H1 (cell line): ENCODE measurements at regions not wholly inside any gene's neighbourhood (a gene's known extent, or its start where the extent isn't known, plus 50 kb on each side); places are given as distances from the start of the nearest gene placed in this dataset.

Experiments
- ATF2 ChIP-seq: IDR thresholded peaks from 2 replicates; pipeline ENCODE4 v1.6.1; 2012; ENCODE audit warnings: low read length, inconsistent platforms
- ATF3 ChIP-seq: IDR thresholded peaks from 2 replicates; pipeline ENCODE4 v1.6.1; 2011; ENCODE audit warnings: low read depth, mild to moderate bottlenecking, low read length; ENCODE audit not compliant: insufficient read depth
- CTCF ChIP-seq, 3 experiments: IDR thresholded peaks; 1 replicate in 2 of 3; 2 replicates in 1 of 3; pipeline versions ENCODE4 v1.5.1 to v1.6.1; 2011; ENCODE audit warnings: low read length in 3 of 3, mild to moderate bottlenecking in 3 of 3, inconsistent platforms in 2 of 3, low read depth in 1 of 3, moderate library complexity in 1 of 3; ENCODE audit not compliant: insufficient read depth in 1 of 3; ENCODE audit errors: control extremely low read depth in 1 of 3
- EP300 ChIP-seq, 2 experiments: IDR thresholded peaks; 1 replicate in 1 of 2; 2 replicates in 1 of 2; pipeline ENCODE4 v1.6.1; 2011 to 2012; ENCODE audit warnings: low read depth in 2 of 2, low read length in 2 of 2, mild to moderate bottlenecking in 2 of 2, borderline replicate concordance in 1 of 2, inconsistent platforms in 1 of 2, moderate library complexity in 1 of 2
- GABPA ChIP-seq: IDR thresholded peaks from 2 replicates; pipeline ENCODE4 v1.6.1; 2011; ENCODE audit warnings: mild to moderate bottlenecking, low read length, moderate library complexity, borderline replicate concordance; ENCODE audit not compliant: insufficient read depth
- MAFK ChIP-seq: IDR thresholded peaks from 2 replicates; pipeline ENCODE4 v1.6.1; 2012; ENCODE audit warnings: low read depth, mild to moderate bottlenecking, improper control_type of control experiment, low read length
- POLR2A ChIP-seq, 2 experiments: IDR thresholded peaks; 1 replicate in 1 of 2; 2 replicates in 1 of 2; pipeline ENCODE4 v1.6.1; 2011; ENCODE audit warnings: low read depth in 2 of 2, low read length in 2 of 2, mild to moderate bottlenecking in 2 of 2; ENCODE audit errors: control extremely low read depth in 1 of 2
- POU5F1 ChIP-seq: IDR thresholded peaks from 2 replicates; pipeline ENCODE4 v1.6.1; 2011; ENCODE audit warnings: low read depth, mild to moderate bottlenecking, low read length, moderate library complexity
- RXRA ChIP-seq: IDR thresholded peaks from 2 replicates; pipeline ENCODE4 v1.6.1; 2011; ENCODE audit warnings: low read depth, mild to moderate bottlenecking, low read length, moderate library complexity; ENCODE audit not compliant: insufficient read depth
- SP1 ChIP-seq: IDR thresholded peaks from 2 replicates; pipeline ENCODE4 v1.6.1; 2011; ENCODE audit warnings: low read depth, low read length
- SUZ12 ChIP-seq: fragments of 200-600 bp; sonication (generic); IDR thresholded peaks from 2 replicates; pipeline ENCODE4 v1.6.1; 2012; ENCODE audit warnings: mild to moderate bottlenecking, inconsistent platforms, low read length, moderate library complexity, mixed read lengths
- TAF7 ChIP-seq: optimal IDR thresholded peaks from 2 replicates; pipeline ENCODE3; 2011; ENCODE audit warnings: low read depth, mild to moderate bottlenecking, inconsistent platforms, low read length, moderate library complexity, borderline replicate concordance
- TBP ChIP-seq: IDR thresholded peaks from 2 replicates; pipeline ENCODE4 v1.6.1; 2011; ENCODE audit warnings: low read depth, low read length, improper control_type of control experiment

GRCh38 chr9:87830446-87830845 is 52.2 kb upstream of the SPATA31E1 start:
- no peak for TF ChIP-seq POLR2A (IDR thresholded peaks at IDR 0.05; ENCODE audit: control extremely low read depth in 1 of 2, low read depth in 2 of 2, low read length in 2 of 2)
- no peak for TF ChIP-seq TBP
- no peak for TF ChIP-seq CTCF (IDR thresholded peaks at IDR 0.05; ENCODE audit: control extremely low read depth in 1 of 3, insufficient read depth in 1 of 3, low read depth in 1 of 3, low read length in 3 of 3)
- TF ChIP-seq EP300 (IDR thresholded peaks at IDR 0.05; ENCODE audit: borderline replicate concordance in 1 of 2, low read depth in 2 of 2, low read length in 2 of 2) = no peak
- no peak for TF ChIP-seq POU5F1
- TF ChIP-seq GABPA = no peak
- TF ChIP-seq SP1 = no peak
- TF ChIP-seq MAFK = no peak
- no peak for TF ChIP-seq ATF3
- TF ChIP-seq SUZ12 = no peak
- TF ChIP-seq RXRA = no peak
- TF ChIP-seq ATF2 = no peak
- no peak for TF ChIP-seq TAF7
